ENCODE measurements at regions not wholly inside any gene's neighbourhood (a gene's known extent, or its start where the extent isn't known, plus 50 kb on each side); places are given as distances from the start of the nearest gene placed in this dataset.

DNA sequence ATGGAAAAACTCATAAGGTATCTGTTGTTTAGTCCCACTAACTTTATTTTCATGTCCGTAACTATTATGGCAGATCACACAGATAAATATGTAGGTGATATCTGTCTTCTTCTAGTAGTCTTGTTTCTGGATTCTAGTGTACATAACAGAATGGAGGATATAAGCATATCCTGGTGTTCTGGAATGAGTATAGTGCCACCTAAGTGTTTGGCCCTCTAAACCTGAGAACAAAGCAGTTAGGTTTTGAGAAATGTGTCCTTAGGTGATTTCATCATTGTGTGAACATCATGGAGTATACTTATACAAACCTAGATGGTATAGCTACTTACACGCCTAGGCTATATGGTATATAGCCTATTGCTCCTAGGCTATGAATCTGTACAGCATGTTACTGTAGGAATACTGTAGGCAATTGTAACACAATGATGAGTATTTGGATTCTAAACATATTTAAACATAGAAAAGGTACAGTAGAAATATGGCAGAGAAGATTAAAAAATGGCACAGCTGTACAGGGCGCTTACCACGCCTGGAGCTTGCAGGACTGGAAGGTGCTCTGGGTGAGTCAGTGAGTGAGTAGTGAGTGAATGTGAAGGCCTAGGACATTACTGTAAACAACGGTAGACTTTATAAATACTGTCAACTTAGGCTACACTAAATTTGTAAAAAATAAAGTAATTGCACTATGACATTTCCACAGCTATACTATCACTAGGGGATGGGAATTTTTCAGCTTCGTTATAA is 150.3 kb upstream of the SLC24A2 start:
- H3K4me3 ChIP-seq, result no peak overlapping the region
- TF ChIP-seq CHD4 (IDR thresholded peaks at IDR 0.05; ENCODE audit: borderline replicate concordance), result no peak
- TF ChIP-seq JUNB (IDR thresholded peaks at IDR 0.05), result no peak
- TF ChIP-seq RAD21 (conservative IDR thresholded peaks at IDR 0.05 in 1 of 2, IDR thresholded peaks at IDR 0.05 in 1 of 2), result no peak
- TF ChIP-seq JUN (IDR thresholded peaks at IDR 0.05), result no peak
- no peak for TF ChIP-seq SMC3 (IDR thresholded peaks at IDR 0.05)
- no peak for TF ChIP-seq MYC (IDR thresholded peaks at IDR 0.05; ENCODE audit: borderline replicate concordance, low read length)
- TF ChIP-seq, protein P1, sequence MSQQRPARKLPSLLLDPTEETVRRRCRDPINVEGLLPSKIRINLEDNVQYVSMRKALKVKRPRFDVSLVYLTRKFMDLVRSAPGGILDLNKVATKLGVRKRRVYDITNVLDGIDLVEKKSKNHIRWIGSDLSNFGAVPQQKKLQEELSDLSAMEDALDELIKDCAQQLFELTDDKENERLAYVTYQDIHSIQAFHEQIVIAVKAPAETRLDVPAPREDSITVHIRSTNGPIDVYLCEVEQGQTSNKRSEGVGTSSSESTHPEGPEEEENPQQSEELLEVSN (IDR thresholded peaks at IDR 0.05; ENCODE audit: borderline replicate concordance, low read depth), result no peak
- TF ChIP-seq, protein P2, sequence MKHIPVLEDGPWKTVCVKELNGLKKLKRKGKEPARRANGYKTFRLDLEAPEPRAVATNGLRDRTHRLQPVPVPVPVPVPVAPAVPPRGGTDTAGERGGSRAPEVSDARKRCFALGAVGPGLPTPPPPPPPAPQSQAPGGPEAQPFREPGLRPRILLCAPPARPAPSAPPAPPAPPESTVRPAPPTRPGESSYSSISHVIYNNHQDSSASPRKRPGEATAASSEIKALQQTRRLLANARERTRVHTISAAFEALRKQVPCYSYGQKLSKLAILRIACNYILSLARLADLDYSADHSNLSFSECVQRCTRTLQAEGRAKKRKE (CRISPR knock-in tag; IDR thresholded peaks at IDR 0.05; ENCODE audit: low read depth), result no peak
- no peak for TF ChIP-seq HEYL (CRISPR knock-in tag; IDR thresholded peaks at IDR 0.05)
- TF ChIP-seq NPAS2 (CRISPR knock-in tag; IDR thresholded peaks at IDR 0.05; ENCODE audit: borderline replicate concordance), result no peak
- no peak for TF ChIP-seq ZC3H11A (IDR thresholded peaks at IDR 0.05)
- TF ChIP-seq USF2 (IDR thresholded peaks at IDR 0.05), result no peak
- POLR2A ChIA-PET, result no interaction called here
- no peaks in the 10 kb centered on the region for H3K4me1 ChIP-seq
- ATAC-seq (no peak), FAIRE-seq (no peak), DNase-seq (ENCODE audit: low read depth in 1 of 2, low spot score in 1 of 2) (no peak)
- 47% methylated on average over 6 of the region's 6 CpGs for WGBS (ENCODE audit: missing lambda C conversion rate)
- H3K27ac ChIP-seq, result no peak overlapping the region
- CTCF ChIA-PET, result interaction anchor here (1.6 kb wide), 1 partner anchor 14 kb away, joined by 6 read pairs; no protein-coding TSS in a partner anchor
- H3K9me3 ChIP-seq, result no peaks in the 10 kb centered on the region
- no peak overlapping the region for H3K4me2 ChIP-seq

DNA sequence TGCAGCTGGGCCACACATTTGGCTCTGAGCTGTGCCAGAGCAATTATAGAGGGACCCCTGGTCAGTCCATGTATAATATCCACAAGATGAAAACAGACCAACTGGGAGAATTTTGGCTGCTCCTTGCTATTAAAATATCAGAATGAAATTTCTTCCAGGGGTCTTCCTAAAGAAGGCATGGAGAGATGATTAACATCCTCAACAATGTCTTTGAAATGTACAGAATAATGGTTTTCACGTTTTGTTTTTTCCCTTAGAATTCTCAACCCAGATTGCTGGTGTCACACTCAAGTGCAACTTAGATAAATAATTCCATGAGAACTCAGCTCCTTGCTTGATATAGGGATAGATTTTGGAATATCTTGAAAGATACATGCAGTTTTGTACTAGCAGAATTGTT is 148.3 kb upstream of the SLC24A2 start:
- whole genome bisulfite sequencing (ENCODE audit: missing lambda C conversion rate), result 9% methylated on average over 1 of the region's 1 CpG
- FAIRE-seq (no peak), DNase-seq (ENCODE audit: low read depth in 1 of 2, low spot score in 1 of 2) (no peak), ATAC-seq (no peak)
- CTCF ChIA-PET, result interaction anchor here (0.8 to 2.2 kb wide), 4 partner anchors 9 to 13 kb away, joined by 3 to 7 read pairs (median 4); no protein-coding TSS in a partner anchor
- TF ChIP-seq EHMT2 (IDR thresholded peaks at IDR 0.05; ENCODE audit: low read depth) (no peak), EP300 (IDR thresholded peaks at IDR 0.05) (no peak), RCOR1 (IDR thresholded peaks at IDR 0.05; ENCODE audit: low read depth, low read length) (no peak), RAD21 (conservative IDR thresholded peaks at IDR 0.05 in 1 of 2, IDR thresholded peaks at IDR 0.05 in 1 of 2) (no peak), ZC3H11A (IDR thresholded peaks at IDR 0.05) (no peak), EHF (CRISPR knock-in tag; IDR thresholded peaks at IDR 0.05) (no peak), PBX3 (IDR thresholded peaks at IDR 0.05) (no peak), SMC3 (IDR thresholded peaks at IDR 0.05) (no peak), BCL3 (IDR thresholded peaks at IDR 0.05) (no peak), BHLHE40 (IDR thresholded peaks at IDR 0.05; ENCODE audit: low read depth, low read length) (no peak), ESRRA (IDR thresholded peaks at IDR 0.05; ENCODE audit: borderline replicate concordance, low read length) (no peak), HEYL (CRISPR knock-in tag; IDR thresholded peaks at IDR 0.05) (no peak), SREBF2 (IDR thresholded peaks at IDR 0.05) (no peak), KDM1A (IDR thresholded peaks at IDR 0.05; ENCODE audit: low read depth) (no peak)
- no peak overlapping the region for H3K4me3 ChIP-seq
- H3K9me3 ChIP-seq, result no peaks in the 10 kb centered on the region
- no peak overlapping the region for H3K27ac ChIP-seq
- POLR2A ChIA-PET, result no interaction called here
- no peaks in the 10 kb centered on the region for H3K4me1 ChIP-seq
- H3K4me2 ChIP-seq, result no peak overlapping the region
